ENCODE measurements at regions not wholly inside any gene's neighbourhood (a gene's known extent, or its start where the extent isn't known, plus 50 kb on each side); places are given as distances from the start of the nearest gene placed in this dataset.

DNA sequence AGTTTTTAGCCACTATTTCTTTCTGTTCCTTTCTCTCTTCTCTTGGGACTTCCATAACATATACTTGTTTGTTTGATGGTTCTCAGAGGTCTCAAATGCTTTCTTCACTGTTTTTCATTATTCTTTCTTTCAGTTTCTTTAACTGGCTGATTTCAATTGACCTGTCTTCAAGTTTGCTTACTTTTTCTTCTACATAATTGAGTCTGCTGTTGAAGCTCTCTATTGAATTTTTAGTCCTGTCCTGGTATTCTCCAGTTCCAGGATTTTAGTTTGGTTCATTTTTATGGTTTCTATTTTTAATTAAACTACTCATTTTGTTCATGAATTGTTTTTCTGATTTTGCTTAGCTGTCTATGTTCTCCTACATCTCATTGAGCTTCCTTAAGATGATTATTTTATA is 1305.3 kb upstream of the CELF2 start:
- no peak for DNase-seq

DNA sequence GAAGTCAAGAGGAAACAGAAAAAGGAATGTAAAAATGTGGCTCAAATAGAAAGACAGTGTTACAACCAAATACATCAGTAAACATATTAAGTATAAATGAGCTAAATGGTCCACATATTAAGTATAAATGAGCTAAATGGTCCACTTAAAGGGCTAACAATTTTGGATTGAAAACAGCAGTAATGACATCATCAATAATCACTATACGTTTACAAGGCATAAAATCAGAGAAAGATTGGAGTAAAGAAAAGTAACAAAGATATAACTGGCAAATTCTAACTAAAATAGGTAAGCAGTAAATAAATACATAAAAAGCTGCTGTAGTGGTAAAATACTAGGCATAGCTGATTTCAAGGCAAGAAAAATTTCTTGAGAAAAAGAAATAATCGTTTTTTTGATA is 1298.4 kb upstream of the CELF2 start:
- DNase-seq, result no peak

- no peak for DNase-seq
Observed at GRCh38 chr10:9733766-9734165, 1283.9 kb upstream of the CELF2 start.

DNA sequence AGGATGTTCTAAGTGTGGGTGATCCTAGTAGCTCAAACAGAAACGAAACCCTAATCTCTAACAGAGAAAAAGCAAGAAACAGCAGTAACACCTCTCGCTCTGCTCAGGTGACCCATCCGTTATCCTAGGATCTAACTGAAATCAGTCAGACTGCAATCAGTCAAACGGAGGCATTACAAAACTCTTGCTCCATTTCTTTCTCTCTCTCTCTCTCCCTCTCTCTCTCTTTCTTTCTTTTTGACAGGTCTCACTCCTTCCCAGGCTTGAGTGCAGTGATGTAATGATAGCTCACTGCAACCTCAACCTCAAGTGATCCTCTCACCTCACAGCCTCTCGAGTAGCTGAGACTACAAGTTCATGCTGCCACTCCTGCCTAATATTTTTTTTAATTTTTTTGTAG is 1283.5 kb upstream of the CELF2 start:
- DNase-seq, result no peak

- no peak for DNase-seq
Observed at GRCh38 chr10:9735731-9736130, 1281.9 kb upstream of the CELF2 start.

DNA sequence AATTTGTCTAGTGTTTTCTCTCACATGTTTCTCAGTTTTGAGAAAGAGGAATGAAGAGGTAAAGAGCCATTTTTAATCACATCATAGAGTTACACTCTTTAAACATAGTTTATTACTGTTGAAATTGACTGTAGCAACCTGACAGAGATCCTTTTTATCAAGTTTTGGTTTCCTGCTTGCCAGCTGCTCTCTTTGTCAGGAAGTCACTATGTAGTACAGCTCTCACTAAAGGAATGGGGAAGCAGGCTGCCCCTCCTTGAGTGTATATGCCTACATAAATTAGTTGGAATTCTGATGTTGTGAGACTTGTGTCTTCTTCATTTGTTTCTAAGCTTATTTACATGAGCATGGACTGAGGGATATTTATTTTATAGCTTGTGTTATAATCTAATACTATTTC is 1274.0 kb upstream of the CELF2 start:
- DNase-seq, result no peak

- no peak for DNase-seq
Observed at GRCh38 chr10:9745158-9745557, 1272.5 kb upstream of the CELF2 start.

- no peak for DNase-seq
Observed at GRCh38 chr10:9757176-9757575, 1260.5 kb upstream of the CELF2 start.

DNA sequence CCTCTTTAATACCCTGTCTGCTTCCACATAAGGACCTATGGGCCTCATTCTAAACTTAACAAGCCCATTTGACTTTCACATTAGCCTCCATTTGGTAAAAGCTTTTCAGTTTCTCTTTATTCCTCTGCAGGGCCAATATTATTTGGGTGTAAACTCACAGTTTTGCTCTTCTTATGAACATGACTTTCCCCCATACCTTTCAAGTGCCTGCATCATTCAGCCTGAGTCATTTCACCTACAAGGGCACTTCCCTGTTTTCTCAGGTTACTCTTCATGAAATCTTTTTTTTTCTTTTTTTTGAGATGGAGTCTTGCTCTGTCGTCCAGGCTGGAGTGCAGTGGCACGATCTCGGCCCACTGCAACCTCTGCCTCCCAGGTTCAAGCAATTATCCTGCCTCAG is 1258.1 kb upstream of the CELF2 start:
- DNase-seq, result no peak

DNA sequence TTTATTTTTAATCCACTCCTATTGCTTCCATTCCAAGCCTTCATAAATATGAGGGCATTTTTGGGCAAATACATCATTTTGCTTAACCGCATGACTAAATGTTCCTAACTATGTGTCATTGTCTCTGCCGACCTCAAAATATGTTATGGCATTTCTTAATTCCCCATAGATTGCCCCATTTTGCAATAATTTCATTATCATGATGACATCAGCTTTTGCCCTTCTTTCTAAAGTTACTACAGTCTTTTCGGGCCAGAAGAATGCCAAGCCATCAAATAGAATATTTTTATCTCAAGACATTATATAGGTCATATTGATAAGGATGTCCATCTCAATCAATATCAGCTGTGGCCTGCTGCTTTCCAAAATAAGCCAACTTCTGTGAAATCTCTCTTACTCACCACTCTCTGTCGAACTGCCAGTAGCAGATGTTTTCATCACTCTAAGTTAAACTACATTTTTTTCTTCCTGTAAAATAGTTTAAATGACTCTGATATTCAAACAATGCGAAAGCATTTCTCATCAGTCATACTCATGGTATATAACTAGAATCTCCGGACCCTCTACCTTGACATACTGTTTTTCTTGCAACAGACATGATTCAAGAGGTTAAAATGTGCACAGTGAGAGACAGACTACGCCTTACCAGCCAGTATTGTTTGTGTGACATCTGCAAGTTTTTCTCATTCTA is 1254.6 kb upstream of the CELF2 start:
- peak; percentile 4 for DNase-seq

DNA sequence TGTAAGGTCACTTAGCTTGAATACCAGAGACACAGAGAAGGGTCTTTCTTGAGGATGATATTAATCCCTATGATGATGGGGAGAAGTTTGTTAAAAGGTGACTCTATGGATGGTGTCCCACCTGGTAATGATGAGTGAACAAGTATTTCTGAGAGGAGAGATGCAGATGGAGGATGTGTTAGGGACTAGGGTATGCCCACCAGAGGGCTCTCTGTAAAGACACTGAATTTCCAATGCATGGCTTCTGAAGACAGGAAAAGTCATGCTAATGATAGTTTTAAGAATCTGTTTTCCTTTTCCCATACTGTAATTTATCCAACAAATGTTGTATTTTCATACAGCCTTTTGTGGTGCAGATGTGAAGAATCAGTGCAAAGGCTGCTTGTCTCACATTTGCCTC is 1250.9 kb upstream of the CELF2 start:
- DNase-seq, result no peak

GRCh38 chr10:9781666-9782065 is 1236.0 kb upstream of the CELF2 start:
- DNase-seq, result no peak

- no peak for DNase-seq
Observed at GRCh38 chr10:9786101-9786500, 1231.6 kb upstream of the CELF2 start.

GRCh38 chr10:9786576-9786975 is 1231.1 kb upstream of the CELF2 start:
- DNase-seq, result no peak

DNA sequence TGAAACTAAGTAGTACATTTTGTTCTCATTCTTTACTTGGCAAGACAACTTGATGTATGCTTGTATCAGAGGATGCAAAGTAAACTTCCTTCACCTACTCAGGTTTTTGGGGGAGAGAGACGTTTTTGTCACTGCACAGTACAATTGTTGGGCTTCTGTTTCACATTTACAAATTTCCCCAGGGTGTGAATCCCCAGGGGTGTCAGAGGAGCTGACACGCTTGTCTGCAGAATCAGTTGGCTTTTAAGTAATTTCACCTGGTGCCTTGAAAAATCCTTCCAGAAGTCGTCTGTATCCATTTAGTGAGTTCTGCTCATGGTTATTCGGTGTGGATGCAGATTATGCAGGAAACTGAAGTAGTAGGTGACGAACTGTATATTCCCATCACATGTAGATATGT is 1227.7 kb upstream of the CELF2 start:
- DNase-seq, result no peak

- no peak for DNase-seq
Observed at GRCh38 chr10:9792181-9792580, 1225.5 kb upstream of the CELF2 start.

DNA sequence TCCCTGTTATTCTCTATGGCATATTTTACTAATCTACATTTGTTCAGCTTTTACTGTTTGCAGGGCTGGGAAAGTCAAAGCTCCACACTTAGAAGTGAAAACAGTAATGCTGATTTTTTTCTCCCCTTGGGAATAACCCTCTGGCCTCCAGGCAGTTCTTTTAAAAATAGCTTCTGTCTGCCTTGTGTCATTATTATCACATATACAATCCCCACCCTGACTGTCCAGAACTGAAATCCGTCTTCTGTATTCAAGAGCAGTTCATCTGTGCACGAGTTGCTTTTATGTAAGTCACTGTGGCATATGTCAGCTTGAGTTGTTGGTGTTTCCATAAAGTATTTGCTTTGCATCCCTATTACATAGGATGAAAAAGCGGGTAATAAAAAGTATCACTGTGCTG is 1221.1 kb upstream of the CELF2 start:
- no peak for DNase-seq

GRCh38 chr10:9800011-9800410 is 1217.7 kb upstream of the CELF2 start:
- no peak for DNase-seq

- no peak for DNase-seq
Observed at GRCh38 chr10:9800571-9800970, 1217.1 kb upstream of the CELF2 start.

GRCh38 chr10:9807846-9808245 is 1209.8 kb upstream of the CELF2 start:
- no peak for DNase-seq

DNA sequence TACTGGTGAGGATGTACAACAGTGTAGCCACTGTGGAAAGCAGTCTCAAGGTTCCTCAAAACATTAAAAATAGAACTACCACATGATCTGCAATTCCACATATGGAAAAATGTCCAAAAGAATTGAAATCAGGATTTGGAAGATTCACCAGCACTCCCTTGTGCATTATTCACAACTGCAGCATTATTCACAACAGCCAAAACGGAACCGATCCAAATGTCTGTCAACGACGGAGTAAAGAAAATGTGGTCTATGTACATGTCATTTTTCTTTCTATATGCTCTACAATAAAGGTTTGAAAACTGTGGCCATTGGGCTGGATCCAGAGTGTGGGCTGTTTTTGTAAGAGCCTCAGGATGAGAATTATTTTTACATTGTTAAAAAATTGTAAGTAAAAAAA is 1206.1 kb upstream of the CELF2 start:
- DNase-seq, result peak; percentile 73

- DNase-seq, result no peak
Observed at GRCh38 chr10:9814285-9814864, 1203.3 kb upstream of the CELF2 start.

GRCh38 chr10:9819756-9820494 is 1197.7 kb upstream of the CELF2 start:
- no peak for DNase-seq

- DNase-seq, result no peak
Observed at GRCh38 chr10:9823268-9823930, 1194.3 kb upstream of the CELF2 start.
